ENCODE measurements at regions not wholly inside any gene's neighbourhood (a gene's known extent, or its start where the extent isn't known, plus 50 kb on each side); places are given as distances from the start of the nearest gene placed in this dataset.

GRCh38 chr11:128215238-128215882, 372.0 kb downstream of the ETS1 start:
- no peak for FAIRE-seq

- no peak for FAIRE-seq
Observed at GRCh38 chr11:128214263-128214662, 373.1 kb downstream of the ETS1 start.

GRCh38 chr11:128213461-128213860, 373.9 kb downstream of the ETS1 start:
- no peak for FAIRE-seq

- no peak for FAIRE-seq
Observed at GRCh38 chr11:128212324-128212723, 375.0 kb downstream of the ETS1 start.

GRCh38 chr11:128210148-128210940, 377.0 kb downstream of the ETS1 start:
- FAIRE-seq, result no peak

- no peak for FAIRE-seq
Observed at GRCh38 chr11:128209138-128209435, 378.3 kb downstream of the ETS1 start.

- no peak for FAIRE-seq
Observed at GRCh38 chr11:128208329-128209137, 378.8 kb downstream of the ETS1 start.

- FAIRE-seq, result no peak
Observed at GRCh38 chr11:128207861-128208321, 379.5 kb downstream of the ETS1 start.

- FAIRE-seq, result no peak
Observed at GRCh38 chr11:128206461-128206860, 380.9 kb downstream of the ETS1 start.

GRCh38 chr11:128205796-128206195, 381.6 kb downstream of the ETS1 start:
- no peak for FAIRE-seq

GRCh38 chr11:128204898-128205297, 382.5 kb downstream of the ETS1 start:
- FAIRE-seq, result no peak

GRCh38 chr11:128201801-128202200, 385.6 kb downstream of the ETS1 start:
- FAIRE-seq, result no peak

GRCh38 chr11:128201009-128201408, 386.3 kb downstream of the ETS1 start:
- no peak for FAIRE-seq

GRCh38 chr11:128200467-128200866, 386.9 kb downstream of the ETS1 start:
- no peak for FAIRE-seq

- no peak for FAIRE-seq
Observed at GRCh38 chr11:128198216-128198772, 389.1 kb downstream of the ETS1 start.

GRCh38 chr11:128196235-128196634, 391.1 kb downstream of the ETS1 start:
- no peak for FAIRE-seq

GRCh38 chr11:128195756-128196155, 391.6 kb downstream of the ETS1 start:
- no peak for FAIRE-seq

- no peak for FAIRE-seq
Observed at GRCh38 chr11:128195057-128195751, 392.2 kb downstream of the ETS1 start.

- no peak for FAIRE-seq
Observed at GRCh38 chr11:128194216-128194615, 393.1 kb downstream of the ETS1 start.

- FAIRE-seq, result no peak
Observed at GRCh38 chr11:128193615-128194014, 393.7 kb downstream of the ETS1 start.

GRCh38 chr11:128190312-128190711, 397.0 kb downstream of the ETS1 start:
- FAIRE-seq, result no peak

GRCh38 chr11:128189823-128190222, 397.5 kb downstream of the ETS1 start:
- no peak for FAIRE-seq
